Activated CD8-positive, alpha-beta memory T cell treated with anti-CD3 and anti-CD28 coated beads, Interleukin-2, amount 50 U/mL, for 48 hours (primary cell): ENCODE measurements at regions not wholly inside any gene's neighbourhood (a gene's known extent, or its start where the extent isn't known, plus 50 kb on each side); places are given as distances from the start of the nearest gene placed in this dataset.

Experiments used
- DNase-seq: peaks from one replicate; pipeline ENCODE4 v3.0.0-alpha.2; 2020

GRCh38 chr5:168017313-168017712 lies 274.1 kb upstream of the WWC1 start:
- no peak for DNase-seq

GRCh38 chr5:168019143-168019542 lies 272.3 kb upstream of the WWC1 start:
- no peak for DNase-seq

DNA sequence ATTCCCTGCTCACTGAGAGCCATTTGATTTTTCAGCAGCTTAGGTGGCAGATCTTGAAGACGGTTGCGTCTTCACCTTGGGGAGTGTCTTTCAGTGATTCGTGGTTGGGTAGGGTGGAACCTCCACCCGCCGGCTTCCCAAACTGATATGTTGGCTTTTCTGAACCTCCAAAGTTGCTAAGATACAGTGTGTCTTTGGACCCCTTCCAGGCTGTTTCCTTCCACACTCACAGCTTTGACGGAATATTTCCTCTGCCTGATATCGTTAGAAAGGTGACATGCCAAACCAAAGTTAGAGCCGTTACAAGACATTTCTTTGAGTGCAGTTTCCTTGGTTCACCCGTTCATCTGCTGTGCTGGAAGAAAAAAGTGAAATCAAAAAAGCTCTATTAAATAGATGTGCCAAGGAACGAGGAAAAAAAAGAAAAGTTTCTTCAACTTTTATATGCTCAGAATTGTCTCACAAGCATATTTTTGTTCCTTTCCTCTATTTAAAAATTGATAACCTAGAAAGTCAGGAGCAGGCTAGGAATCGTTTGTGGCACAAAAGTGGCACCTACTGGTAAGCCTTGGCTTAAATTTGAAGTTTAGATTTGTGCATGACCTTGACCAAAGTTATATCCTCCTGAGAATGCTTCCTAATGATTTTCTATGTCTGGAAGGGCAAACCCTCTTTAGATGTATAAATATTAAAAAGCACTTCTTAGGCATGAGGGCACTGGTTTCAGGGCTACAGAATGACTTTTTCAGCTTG lies 270.7 kb upstream of the WWC1 start:
- no peak for DNase-seq

DNA sequence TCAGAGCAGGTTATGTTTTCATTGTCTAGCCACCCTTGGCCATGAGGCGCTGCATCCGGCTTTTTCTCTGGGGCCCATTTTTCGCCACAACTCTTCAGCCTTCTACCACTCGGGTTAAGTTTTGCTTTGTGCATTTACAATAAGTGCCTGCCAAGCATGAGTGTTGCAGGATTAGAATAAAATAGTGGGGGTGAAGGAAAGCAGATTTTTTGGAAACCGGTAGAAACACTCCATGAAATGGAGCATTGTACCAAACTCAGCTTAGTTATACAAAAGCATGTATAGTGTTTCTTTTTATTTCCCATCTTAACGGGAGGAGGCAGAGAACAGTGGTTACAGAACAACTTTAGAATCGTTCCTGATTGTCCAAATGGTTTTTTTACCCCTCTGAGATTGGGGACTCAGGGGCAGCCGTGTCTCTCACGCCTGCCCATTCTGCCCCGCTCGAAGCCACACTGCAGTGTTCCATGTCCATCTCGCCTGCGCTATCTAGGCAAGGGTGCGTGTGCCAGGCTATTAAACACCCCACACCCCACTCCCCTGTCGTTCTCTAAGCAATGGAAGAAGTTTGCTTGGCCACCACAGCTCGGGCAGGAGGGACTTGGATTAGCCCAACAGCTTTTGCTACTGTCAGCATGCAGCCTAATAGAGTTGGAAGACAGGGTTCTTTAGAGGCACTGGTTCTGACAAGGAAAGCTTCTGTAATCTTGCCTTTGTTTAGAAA lies 268.8 kb upstream of the WWC1 start:
- DNase-seq = no peak

DNA sequence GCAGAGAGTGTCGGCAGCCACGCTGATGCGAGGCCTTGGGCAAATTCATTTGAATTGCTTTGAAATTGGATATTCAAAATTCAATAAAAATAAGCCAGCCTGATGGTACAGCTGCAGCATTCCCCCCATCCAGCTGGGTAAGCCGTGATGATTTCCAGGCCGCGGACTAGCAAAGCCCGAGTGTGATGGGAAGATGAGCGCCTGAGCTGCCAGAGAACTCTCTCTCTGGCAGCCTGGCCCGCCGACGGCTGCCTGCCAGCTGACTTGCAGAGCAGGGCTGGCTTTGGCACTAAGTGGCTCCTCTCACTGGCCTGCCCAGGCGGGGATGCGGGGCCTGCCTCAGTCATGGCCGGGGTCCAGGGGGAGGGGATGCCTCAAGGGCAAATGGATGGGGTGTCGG lies 268.3 kb upstream of the WWC1 start:
- no peak for DNase-seq

GRCh38 chr5:168024306-168024705 lies 267.1 kb upstream of the WWC1 start:
- DNase-seq = no peak

DNA sequence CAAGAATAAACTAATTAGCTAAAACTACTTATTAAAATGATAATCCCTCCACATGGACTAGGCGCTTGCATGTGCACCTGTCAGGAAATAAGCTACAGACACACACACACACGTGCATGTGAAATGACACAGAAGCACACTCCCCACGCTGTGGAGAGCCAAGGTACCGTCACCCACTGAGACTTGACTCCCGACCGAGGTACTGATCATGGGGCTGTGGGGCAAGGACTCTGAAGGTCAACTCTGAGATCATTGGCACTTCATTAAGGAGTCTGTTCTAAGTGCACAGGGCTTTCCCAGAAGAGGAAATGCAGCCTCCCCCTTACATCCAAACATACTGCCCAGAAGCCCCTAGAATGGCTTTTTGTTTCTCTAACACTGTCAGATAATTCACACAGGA lies 264.4 kb upstream of the WWC1 start:
- no peak for DNase-seq

GRCh38 chr5:168030912-168031311 lies 260.5 kb upstream of the WWC1 start:
- DNase-seq = no peak

DNA sequence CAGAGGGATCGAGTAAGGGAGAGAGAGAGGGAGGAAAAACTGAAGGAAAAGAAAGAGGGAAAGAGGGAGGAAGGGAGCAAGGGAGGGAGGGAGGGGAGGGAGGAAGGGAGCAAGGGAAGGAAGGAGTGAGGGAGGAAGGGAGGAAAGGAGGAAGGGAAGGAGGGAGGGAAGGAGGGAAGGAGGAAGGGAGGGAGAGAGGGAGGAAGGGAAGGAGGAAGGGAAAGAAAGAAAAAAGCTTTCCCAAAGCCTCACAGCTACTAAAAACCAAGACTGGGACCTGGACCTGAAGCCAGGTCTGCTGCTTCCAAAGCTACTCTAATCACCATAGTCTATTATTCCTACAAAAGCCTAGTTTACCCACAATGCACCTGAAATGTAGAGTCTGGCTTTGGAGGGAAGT lies 259.8 kb upstream of the WWC1 start:
- no peak for DNase-seq

- DNase-seq = no peak
These were observed 252.4 kb upstream of the WWC1 start for GRCh38 chr5:168039039-168039438.

- DNase-seq = no peak
These were observed 251.7 kb upstream of the WWC1 start for GRCh38 chr5:168039566-168040248.

- no peak for DNase-seq
These were observed 249.9 kb upstream of the WWC1 start for GRCh38 chr5:168041583-168041982.

DNA sequence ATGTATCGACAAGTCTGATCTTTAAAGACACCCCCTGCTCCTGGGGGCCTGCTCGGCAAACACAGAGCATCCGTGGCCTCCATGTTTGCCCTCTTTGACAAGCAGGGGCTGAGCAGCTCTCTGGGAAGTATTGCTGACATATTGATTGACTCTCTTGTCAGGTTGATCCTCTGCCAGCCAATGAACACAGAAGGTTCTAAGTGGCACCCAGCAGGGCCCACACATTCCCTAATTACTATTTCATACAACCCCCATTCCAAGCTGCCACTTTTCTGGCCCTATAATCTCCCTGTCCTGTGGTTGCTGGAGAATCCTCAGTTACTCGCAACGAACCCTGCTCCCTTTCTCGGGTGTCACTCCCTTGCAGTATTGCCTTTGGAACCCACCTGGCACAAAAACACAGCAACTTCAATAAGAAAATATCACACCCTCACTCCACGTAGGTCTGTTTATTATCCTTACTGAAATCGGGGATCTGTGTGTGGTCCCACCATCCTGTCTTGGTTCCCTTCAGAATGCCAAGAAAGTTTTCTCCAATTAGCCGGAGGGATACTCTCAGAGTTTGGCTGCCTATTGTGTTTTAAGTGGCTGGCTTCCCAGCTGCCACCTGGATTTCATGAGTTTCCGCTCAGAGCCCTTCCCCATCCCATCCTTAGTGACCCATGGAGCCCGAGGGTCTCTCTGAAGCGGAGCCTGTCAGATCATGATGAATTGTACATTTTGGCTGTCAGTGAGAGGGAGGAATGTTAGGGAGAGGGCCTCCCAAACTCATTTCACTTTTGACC lies 249.0 kb upstream of the WWC1 start:
- no peak for DNase-seq

- no peak for DNase-seq
These were observed 245.3 kb upstream of the WWC1 start for GRCh38 chr5:168046163-168046562.

- no peak for DNase-seq
These were observed 244.3 kb upstream of the WWC1 start for GRCh38 chr5:168047043-168047668.

DNA sequence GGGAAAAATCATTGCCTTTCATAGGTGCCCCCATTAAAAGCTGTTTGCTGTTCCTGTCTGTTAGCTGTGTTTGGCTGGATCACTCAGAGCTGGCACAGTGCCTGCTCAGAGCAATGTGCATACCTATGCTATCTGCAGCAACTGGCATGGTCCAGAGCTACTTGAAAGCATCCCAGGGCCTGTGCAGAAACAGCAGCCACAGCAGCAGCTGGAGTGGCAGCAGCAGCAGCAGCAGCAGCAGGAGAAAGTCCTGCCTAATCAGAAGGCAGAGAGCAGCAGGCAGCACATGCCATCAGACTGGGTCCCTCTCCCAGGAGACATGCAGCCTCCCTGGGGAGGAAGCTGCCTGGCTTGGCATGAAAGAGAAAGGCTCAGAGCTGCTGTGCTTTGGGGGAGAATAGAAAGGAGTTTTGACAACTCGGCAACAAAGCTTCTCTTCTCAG lies 243.8 kb upstream of the WWC1 start:
- DNase-seq = no peak

- DNase-seq = no peak
These were observed 243.0 kb upstream of the WWC1 start for GRCh38 chr5:168048486-168048885.

GRCh38 chr5:168052686-168053085 lies 238.8 kb upstream of the WWC1 start:
- no peak for DNase-seq

- DNase-seq = no peak
These were observed 237.4 kb upstream of the WWC1 start for GRCh38 chr5:168054091-168054490.

GRCh38 chr5:168055141-168055683 lies 236.2 kb upstream of the WWC1 start:
- DNase-seq = no peak

DNA sequence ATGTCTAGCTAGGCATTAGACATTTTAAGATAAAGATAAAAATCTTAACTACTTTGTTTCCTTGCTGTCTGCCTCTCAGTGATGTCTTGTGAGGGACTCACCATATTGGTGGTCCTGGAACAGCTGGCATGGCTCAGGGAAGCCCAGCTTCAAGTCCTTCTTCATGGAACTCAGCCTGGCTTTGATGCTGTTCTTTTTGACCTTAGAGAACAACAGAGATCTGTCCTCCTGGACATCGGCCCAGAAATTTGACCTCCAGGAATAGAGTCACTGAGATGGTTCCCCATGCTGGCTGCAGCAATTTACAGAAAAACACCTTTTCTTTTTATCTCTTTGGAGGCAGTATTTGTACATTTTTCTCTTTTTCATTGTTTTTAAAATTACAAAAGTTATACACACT lies 235.5 kb upstream of the WWC1 start:
- DNase-seq = no peak

GRCh38 chr5:168056499-168057182 lies 234.8 kb upstream of the WWC1 start:
- DNase-seq = no peak
